Head of caudate nucleus (tissue), 42 donors: ENCODE measurements at regions not wholly inside any gene's neighbourhood (a gene's known extent, or its start where the extent isn't known, plus 50 kb on each side); places are given as distances from the start of the nearest gene placed in this dataset.

Experiments used
- DNase-seq, 42 donors: peaks; one replicate each; pipeline versions ENCODE4 v3.0.0 to v3.0.0-alpha.2; 2020 to 2021; ENCODE audit warnings: mixed read lengths in 7 of 42
- intact Hi-C: fragments of 100-400 bp; cut with DNase I; formaldehyde crosslinking; loops from one replicate; pipeline ENCODE4 v1.15.0; 2022

DNA sequence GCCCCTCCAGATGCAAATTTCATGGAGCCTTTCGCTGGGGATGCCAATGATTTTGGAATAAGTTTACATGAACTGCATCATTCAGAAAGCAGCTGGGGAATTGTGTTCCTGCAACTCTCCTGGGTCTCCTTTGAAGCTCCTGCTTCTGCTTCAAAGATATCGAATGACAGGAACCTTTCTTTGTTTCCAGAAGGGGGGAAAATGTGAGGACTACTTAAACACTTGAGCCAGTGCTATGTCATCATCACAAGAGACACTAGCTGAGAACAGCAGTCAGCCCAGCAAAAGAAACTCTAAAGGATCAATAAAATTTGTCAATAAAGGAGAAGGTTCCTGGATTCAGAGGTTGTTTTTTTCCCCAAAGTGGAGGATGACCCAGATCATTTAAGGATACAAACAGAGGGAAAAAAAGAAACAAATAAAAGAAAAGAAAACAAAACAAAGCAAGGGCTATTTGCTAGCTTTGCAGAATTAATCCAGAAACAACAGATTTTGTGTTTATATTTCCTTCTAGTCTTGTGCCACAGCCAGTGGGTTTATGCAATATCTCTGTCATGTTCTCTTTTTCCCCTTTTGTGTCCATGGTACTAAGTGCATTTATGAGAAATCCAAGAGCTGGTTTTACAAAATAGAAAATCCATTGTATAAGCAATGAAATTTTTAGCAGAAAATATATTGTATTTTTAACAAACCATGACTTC lies 463.7 kb downstream of the CDH2 start:
- no peak for DNase-seq
- intact Hi-C loops, result no loop called here

DNA sequence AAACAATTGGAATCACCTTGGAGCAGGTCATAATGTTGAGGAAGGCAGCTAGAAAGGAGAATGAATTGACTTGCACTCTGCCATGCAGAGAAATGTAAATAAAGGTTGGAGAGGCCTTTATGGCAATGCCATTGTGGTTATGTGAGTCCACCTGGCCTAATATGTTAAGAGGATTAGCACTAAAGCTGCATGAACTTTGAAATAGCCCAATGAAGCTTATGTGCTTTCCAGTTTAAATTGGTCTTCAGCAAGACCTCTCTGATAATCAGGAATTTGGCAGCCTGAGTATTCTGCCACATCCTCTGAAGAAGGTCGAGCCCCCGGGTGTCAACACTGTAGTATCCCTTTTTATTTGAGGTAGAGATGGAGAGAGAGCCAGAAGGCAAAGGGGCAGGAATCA lies 464.9 kb downstream of the CDH2 start:
- no peak for DNase-seq
- intact Hi-C loops, result no loop called here

DNA sequence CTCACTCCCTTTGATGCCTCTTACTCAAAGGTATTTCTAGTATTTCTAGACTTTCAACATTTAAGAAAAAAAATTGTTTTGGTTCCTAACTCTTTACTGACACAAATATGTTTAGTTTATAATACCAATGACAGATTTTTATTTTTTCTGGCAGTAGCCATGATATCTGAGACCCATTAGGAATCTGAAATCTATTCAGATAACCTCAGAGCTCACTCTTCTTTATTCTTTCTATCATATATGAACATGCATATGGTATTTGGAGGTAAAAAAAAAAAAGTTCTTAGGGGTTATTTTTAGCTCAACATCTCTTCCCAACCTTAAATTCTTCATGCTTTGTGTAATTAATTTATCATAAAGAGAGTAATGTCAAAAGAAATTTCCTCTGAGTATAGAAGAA lies 465.5 kb downstream of the CDH2 start:
- DNase-seq, result no peak
- intact Hi-C loops, result no loop called here

DNA sequence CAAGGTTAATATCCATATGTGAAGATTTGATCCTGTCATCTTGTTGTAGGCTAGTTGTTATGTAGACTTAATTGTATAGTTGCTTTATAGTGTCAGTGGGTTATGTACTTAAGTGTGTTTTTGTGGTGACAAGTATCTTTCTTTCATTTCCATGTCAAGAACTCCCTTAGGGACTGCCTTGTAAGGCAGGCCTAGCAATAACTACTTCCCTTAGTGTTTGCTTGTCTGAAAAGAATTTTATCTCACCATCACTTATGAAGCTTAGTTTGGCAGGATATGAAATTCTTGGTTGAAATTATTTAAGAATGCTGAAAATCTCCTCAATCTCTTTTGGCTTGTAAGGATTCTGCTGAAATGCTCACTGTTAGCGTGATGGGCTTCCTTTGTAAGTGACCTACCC lies 467.6 kb downstream of the CDH2 start:
- intact Hi-C loops, result no loop called here
- no peak for DNase-seq

DNA sequence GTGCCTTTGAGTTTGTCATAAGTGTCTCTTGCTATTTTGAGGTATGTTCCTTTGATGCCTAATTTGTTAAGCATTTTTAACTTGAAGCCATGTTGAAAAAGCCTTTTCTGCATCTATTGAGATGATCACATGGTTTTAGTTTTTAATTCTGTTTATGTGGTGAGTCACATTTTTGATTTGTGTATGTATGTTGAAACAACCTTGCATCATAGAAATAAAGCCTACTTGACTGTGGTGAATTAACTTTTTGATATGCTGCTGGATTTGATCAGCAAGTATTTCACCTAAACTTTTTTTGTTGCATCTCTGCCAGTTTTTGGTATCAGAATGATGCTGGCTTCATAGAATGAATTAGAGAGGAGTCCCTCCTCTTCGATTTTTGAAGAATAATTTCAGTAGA lies 469.7 kb downstream of the CDH2 start:
- intact Hi-C loops, result no loop called here
- no peak for DNase-seq

DNA sequence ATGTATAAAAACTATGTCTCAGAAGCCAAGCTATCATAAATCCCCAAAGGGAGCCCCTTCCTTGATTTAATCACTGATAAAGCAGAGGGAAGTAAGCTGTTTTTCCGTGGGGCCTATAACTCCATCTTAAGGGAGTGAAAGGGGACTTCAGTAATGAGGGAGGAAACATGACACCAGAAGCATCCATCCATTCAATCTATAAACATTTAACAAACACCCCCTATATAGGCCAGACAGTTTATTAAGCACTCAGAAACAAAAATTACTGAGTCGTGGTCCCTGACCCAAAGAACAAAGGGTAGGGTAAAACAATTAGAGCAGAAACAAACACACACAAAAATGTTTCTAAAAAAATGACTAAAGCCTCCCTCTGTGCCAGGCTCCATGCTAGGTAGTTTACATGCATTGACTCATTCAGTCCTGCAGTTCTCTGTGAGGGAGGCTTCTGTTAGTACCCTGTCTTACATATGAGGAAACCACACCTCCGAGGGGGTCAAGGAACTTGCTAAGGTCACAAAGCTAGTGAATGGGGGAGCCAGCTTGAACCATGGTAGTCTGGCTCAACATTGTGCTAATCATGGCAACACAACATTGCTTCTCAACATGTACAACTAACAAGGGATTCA lies 472.1 kb downstream of the CDH2 start:
- intact Hi-C loops, result no loop called here
- DNase-seq, result no peak

DNA sequence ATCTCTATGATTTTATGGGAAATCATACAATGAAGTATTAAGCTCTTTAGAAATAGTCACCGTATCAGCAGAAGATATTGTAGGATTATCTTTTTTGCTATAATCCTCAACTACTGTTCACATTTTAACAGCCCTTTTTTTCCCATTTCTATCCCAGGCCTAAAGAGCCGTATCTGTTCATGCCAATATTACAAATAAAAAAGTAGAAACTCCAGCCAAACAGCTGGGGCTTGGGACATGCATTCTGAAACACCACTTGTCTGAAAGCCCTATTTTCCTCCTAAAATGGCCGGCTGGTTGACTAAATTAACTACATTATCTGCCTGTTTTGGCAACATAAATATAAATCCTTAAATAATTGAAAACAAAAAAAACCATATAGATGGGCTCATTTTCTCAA lies 477.8 kb downstream of the CDH2 start:
- intact Hi-C loops, result no loop called here
- DNase-seq, result no peak

DNA sequence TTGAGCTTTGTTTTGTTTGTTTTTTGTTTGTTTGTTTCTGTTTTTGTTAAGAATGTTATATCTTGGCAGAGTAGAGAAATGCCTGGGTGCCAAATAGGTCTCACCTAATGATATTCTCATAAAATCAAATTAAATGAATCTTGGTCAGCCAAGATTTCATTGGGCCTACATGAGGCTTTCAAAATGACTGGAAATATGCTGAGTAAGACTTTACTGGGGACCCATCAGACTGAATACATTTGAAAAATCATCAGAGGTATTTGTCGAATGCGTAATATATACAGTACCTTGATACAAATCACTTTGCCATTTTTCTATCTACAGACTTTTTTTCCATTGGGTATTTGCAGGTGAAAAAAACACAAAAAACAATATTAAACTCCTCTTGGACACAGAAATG lies 480.8 kb downstream of the CDH2 start:
- intact Hi-C loops, result no loop called here

DNA sequence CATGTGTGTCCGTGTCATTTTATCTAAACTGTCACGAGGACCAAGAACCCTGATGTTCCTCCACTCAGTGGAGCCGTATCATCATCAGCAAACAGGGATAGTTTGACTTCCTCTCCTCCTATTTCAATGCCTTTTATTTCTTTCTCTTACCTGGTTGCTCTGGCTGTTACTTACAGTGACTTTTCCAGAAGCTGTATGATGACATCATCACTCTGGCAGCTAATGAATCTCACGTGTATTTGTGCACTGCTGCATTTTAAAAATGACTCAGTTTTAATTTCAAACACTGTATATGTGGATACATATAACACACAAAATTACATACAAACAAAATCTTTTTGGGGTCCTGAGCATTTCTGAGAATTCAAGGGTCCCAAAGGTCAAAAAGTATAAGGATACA lies 481.4 kb downstream of the CDH2 start:
- DNase-seq, result no peak
- intact Hi-C loops, result no loop called here

More for the DNA sequence above, 480.8 kb downstream of the CDH2 start:
- DNase-seq, result no peak

DNA sequence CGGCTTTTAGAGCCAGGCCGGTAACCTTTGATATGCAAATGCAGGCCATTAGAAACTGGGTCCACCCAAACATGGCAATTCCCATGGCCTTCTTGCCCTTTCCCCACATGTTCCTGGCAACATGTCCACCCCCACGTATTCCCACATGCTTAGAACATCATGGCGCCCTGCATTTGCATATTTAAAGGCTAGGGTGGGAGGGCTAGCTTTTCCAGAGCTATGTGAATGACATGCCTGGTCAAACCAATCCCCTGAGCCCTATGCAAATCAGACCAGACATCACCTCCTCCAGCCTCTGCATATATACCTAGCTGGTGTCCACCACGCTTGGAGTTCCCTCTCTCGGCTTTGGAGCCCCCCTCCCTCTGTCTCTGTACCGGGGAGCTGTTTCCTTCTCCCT lies 481.9 kb downstream of the CDH2 start:
- DNase-seq, result no peak
- intact Hi-C loops, result no loop called here

DNA sequence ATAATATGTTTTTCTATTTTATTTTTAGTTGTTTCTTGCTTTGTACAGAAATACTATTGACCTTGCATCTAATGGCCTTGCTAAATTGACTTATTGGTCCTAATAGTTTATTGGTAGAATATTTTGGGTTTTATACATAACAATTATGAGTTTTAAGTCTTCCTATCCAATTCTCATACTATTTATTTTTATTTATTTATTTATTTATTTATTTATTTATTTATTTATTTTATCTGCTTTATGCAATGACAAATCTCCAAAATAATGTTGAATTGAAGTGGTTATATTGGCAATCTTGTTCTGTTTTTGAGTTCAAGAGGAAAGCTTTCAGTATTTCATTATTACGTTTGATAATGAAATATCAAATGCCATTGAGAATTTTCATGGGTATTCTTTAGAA lies 488.3 kb downstream of the CDH2 start:
- DNase-seq, result no peak
- intact Hi-C loops, result no loop called here

DNA sequence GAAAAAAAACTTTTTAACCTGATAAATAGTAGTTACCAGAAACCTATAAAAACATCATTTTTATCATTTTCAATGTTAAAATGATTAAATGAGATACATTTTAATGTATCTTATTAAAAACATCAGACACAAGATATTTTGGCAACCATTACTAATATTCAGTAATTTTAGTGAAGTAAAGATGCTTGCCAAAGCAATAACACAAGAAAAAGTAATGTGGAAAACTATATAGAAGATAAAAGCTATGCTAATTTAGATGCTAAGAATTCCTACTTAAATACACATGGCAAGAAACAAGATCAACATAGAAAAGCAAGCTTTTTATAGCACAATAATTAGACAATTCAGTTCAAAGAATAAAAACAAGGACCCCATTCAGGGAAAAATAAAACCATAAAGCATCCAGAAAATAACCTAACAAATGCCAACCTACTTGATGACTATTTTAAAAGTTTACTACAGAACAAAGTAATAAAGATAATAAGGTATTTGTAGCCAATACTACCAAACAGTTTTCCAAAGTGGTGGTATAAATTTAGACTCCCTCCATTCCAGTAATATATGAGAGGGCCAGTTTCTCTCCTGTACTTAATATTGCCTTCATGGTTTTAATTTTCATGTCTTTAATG lies 489.5 kb downstream of the CDH2 start:
- intact Hi-C loops, result no loop called here
- DNase-seq, result no peak

DNA sequence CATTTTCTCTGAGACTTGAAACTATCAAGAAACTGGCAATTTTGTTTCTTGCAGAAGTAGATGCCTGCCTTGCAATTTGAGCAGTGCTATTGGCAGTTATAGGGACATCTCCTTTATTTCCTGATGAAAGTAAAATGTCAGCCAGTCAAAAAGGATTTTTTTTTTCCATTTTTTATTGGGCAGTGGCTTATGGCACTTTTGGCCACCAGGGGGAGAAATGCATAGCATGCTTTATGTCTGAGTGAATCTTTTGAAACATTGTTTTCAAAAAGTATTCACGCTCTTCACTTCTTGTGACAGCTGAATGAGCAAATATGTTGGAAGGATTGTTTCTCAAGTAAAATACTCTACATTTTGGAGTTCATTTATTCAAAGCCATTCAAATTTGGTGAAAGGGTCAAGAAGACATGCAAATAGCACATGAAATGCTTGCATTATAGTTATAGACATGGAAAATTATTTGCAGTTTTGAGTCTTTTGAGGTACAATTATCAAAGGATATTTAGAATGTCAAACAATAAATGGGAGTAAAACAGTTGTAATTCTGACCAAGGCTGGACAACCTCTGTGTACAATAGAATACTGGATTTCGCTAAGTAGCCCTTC lies 491.0 kb downstream of the CDH2 start:
- intact Hi-C loops, result no loop called here
- peak in 16 of 42 donors; percentile 7 to 72 (median 24) for DNase-seq

DNA sequence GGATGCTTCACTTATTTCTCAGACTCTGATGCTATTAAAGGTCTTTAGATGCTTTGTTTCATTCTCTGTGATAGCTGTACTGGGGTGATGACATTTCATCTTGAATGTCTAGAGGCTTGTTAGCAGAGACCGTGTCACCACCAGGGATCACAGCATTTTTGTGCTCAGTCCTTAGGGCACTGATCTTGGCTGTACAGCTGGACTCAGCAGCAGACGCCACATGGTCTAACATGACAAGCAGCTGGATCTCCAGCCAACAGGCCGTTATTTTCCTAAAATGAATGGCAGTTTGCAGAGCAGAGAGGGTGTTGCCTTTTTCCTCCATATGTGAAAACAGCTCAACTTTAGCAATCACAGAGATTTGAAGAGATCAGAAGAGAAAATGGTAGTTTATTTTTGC lies 491.8 kb downstream of the CDH2 start:
- intact Hi-C loops, result no loop called here
- DNase-seq, result no peak

DNA sequence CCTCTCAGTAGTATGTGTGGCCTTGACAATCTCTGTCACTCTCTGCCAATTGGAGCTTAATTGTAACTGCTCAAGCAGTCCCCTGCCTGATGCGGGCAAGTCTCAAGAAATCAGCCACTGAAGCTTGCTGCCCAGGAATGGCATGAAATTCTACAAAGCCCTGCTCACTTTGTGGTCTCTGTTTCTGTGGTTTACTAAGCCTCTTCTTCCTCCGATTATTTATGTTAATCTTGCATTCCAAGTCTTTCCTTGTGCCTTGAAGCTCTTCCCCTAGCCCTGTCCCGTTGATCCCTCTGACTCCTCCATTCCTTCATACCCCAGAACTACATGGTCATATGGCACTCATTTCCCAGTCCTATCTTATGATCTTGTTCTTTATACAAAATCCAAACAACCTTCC lies 489.3 kb upstream of the CHST9 start:
- no peak for DNase-seq
- intact Hi-C loops, result no loop called here

DNA sequence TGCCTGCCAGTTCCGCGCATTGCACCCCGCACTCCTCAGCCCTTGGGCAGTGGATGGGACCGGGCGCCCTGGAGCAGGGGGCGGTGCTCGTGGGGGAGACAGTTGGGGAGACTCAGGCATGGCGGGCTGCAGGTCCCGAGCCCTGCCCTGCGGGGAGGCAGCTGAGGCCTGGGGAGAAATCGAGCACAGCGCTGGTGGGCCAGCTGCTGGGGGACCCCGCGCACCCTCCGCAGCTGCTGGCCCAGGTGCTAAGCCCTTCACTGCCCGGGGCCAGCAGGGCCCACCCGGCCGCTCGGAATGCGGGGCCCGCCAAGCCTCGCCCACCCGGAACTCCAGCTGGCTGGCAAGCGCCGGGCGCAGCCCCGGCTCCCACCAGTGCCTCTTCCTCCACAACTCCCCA lies 488.8 kb upstream of the CHST9 start:
- intact Hi-C loops, result no loop called here
- DNase-seq, result no peak

DNA sequence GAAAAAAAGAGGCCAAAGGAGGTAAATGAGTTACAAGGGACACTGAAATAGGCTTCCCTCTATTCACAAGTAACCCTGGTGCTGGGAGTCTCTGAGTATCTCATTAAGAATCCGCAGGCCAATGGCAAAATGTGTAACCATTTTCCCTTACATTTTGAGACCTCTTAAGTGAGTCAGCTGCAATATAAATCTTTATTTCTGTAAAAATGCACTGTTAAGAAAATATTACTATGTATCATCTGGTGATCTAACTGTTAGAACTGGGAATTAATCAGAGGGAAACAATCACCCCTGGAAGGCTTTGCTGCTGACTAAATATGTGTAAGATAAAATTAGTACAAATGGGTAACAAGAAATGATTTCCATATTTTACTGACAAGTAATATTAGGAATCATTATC lies 483.1 kb upstream of the CHST9 start:
- no peak for DNase-seq
- intact Hi-C loops, result no loop called here

DNA sequence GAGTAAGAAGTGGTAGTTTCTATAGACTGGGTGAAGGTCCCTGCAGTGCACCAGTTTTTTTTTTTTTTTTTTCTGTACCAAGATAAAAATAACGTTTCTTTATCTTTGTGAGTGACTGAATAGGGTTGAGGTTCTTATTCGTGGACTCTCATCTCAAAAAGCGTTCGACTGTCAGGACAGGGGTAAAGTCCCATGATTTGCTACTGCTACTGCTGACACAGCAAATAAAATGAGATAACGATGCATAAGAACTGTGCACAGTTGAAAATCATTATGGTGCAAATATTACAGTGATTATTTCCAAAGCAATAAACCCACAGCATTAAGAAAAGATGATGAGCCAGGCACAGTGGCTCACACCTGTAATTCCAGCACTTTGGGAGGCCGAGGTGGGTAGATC lies 482.0 kb upstream of the CHST9 start:
- no peak for DNase-seq
- intact Hi-C loops, result no loop called here

DNA sequence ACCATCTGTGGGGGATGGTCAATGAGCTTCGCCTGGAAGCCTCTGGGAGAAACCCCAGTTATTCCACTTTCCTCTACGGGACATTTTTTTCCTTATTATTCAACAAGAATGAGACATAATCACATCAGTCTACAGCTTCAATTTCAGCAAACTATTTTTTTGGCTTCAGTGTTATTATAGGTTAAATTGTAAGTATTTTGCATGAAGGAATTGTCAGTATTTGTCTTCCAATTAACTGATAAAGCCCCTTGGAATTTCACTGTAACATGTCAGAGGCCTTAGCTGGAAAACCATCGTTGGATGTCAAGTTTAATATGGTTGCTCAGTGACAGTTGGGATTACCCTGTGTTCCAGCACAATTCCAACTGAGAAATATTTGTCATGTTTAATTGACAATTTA lies 480.9 kb upstream of the CHST9 start:
- intact Hi-C loops, result no loop called here
- no peak for DNase-seq

DNA sequence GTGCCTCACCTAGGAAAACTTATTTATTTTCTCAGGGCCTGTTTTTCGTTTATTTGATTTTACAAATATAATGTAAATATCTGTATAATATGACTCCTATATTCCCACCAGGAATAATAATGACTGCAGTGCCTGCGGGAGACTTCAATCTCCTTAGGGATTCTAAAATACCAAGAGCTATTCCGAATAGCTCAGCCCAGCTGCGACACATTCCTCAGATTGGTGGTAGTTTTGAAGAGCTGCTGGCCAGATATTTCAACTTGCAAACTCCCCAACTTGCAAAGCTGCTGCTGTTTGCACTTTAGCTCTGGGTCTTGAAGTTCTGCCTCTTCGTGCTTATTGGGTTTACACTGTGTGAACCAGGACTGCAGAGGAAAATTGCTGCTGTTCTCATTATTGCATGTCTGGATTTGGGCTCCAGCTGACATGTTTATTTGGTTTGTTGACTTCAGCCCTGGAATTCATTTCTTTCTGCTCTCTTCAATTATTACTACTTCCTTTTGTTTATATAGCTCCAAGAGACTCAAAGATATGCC lies 480.2 kb upstream of the CHST9 start:
- DNase-seq, result no peak
- intact Hi-C loops, result no loop called here
